ENCODE measurements at regions not wholly inside any gene's neighbourhood (a gene's known extent, or its start where the extent isn't known, plus 50 kb on each side); places are given as distances from the start of the nearest gene placed in this dataset.

DNA sequence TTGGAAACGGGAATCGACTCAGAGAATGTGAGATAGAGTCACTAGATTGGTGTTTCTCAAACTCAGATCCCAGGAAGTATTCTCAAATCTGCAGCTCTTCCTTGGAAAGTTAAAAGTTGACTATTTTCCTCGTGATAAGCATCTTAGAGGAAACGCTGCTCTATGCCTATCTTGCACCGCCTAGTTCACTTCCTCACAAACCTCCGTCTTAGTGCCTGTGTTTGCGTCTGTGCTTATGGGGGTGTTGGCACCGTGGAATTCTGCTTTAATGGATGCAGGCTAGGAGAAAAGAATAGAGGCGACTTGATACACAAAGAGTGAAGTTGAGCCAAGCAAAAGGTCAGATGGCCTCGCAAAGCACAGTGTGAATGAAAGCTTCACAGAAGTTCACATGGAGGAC lies 255.3 kb upstream of the ID2 start:
- Histone ChIP-seq H3K36me3 (ENCODE audit: control insufficient read depth, insufficient read depth, low read length) (no peaks in the 10 kb centered on the region), H3K27me3 (replicated peaks; ENCODE audit: control insufficient read depth, insufficient read depth, low read length) (no peaks in the 10 kb centered on the region), H3K9me3 (no peaks in the 10 kb centered on the region), H3K4me1 (no peaks in the 10 kb centered on the region), H3K4me3 (ENCODE audit: low read depth, low read length) (no peak overlapping the region)
- no peak for DNase-seq
- Mint-ChIP-seq H3K27ac (ENCODE audit: unreplicated experiment) (no peak overlapping the region), H3K4me1 (ENCODE audit: low read depth, unreplicated experiment) (no peaks in the 10 kb centered on the region), H3K4me3 (ENCODE audit: unreplicated experiment) (no peak overlapping the region), H3K27me3 (ENCODE audit: insufficient read depth, unreplicated experiment) (no peaks in the 10 kb centered on the region), H3K36me3 (ENCODE audit: insufficient read depth, unreplicated experiment) (no peaks in the 10 kb centered on the region), H3K9me3 (ENCODE audit: unreplicated experiment) (peaks cover 10% of the 10 kb centered on the region)
- ChIA-PET POLR2A (no interaction called here), CTCF (no interaction called here)
- TF ChIP-seq, protein P1, sequence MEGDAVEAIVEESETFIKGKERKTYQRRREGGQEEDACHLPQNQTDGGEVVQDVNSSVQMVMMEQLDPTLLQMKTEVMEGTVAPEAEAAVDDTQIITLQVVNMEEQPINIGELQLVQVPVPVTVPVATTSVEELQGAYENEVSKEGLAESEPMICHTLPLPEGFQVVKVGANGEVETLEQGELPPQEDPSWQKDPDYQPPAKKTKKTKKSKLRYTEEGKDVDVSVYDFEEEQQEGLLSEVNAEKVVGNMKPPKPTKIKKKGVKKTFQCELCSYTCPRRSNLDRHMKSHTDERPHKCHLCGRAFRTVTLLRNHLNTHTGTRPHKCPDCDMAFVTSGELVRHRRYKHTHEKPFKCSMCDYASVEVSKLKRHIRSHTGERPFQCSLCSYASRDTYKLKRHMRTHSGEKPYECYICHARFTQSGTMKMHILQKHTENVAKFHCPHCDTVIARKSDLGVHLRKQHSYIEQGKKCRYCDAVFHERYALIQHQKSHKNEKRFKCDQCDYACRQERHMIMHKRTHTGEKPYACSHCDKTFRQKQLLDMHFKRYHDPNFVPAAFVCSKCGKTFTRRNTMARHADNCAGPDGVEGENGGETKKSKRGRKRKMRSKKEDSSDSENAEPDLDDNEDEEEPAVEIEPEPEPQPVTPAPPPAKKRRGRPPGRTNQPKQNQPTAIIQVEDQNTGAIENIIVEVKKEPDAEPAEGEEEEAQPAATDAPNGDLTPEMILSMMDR (IDR thresholded peaks at IDR 0.05; ENCODE audit: insufficient read depth in 1 of 2, low read depth in 1 of 2, low read length in 1 of 2, severe bottlenecking in 1 of 2, unreplicated experiment in 1 of 2) = no peak
- intact Hi-C loops (cut with micrococcal nuclease; ENCODE audit: unreplicated experiment) = no loop called here
- no TSS peak for BruUV-seq (replicated peaks)

DNA sequence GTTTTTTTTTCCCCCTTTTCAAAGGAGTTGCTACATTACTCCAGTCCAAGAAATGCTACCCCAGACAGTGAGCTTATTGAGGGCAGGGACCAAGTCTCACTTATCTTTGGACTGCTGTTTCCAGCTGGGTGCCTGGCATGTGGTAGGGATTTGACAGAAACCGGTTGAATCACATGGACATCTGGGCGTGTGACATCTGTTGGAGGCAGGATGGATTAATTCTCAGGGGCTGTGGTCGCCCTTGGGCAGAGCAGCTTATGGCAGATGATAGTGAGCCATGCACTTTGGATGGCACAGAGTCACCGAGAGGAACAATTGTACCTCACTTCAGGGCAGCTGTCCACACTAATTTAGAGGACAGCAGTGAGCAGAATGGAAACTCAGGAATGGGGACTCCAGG lies 254.6 kb upstream of the ID2 start:
- intact Hi-C loops (cut with micrococcal nuclease; ENCODE audit: unreplicated experiment) = no loop called here
- H3K27ac Mint-ChIP-seq (ENCODE audit: unreplicated experiment) = no peak overlapping the region
- no peaks in the 10 kb centered on the region for H3K27me3 Mint-ChIP-seq (ENCODE audit: insufficient read depth, unreplicated experiment)
- Histone ChIP-seq H3K4me1 (no peaks in the 10 kb centered on the region), H3K36me3 (ENCODE audit: control insufficient read depth, insufficient read depth, low read length) (no peaks in the 10 kb centered on the region), H3K9me3 (no peaks in the 10 kb centered on the region), H3K27me3 (replicated peaks; ENCODE audit: control insufficient read depth, insufficient read depth, low read length) (no peaks in the 10 kb centered on the region), H3K4me3 (ENCODE audit: low read depth, low read length) (no peak overlapping the region)
- H3K36me3 Mint-ChIP-seq (ENCODE audit: insufficient read depth, unreplicated experiment) = no peaks in the 10 kb centered on the region
- no peak overlapping the region for H3K4me3 Mint-ChIP-seq (ENCODE audit: unreplicated experiment)
- CTCF ChIA-PET = interaction anchor here (0.6 kb wide), 1 partner anchor 640 kb away, joined by 3 read pairs; no protein-coding TSS in a partner anchor
- BruUV-seq (replicated peaks) = no TSS peak
- H3K4me1 Mint-ChIP-seq (ENCODE audit: low read depth, unreplicated experiment) = no peaks in the 10 kb centered on the region
- TF ChIP-seq, protein P1 (IDR thresholded peaks at IDR 0.05; ENCODE audit: insufficient read depth in 1 of 2, low read depth in 1 of 2, low read length in 1 of 2, severe bottlenecking in 1 of 2, unreplicated experiment in 1 of 2) = no peak
- POLR2A ChIA-PET = no interaction called here
- no peak for DNase-seq
- H3K9me3 Mint-ChIP-seq (ENCODE audit: unreplicated experiment) = peaks cover 10% of the 10 kb centered on the region

DNA sequence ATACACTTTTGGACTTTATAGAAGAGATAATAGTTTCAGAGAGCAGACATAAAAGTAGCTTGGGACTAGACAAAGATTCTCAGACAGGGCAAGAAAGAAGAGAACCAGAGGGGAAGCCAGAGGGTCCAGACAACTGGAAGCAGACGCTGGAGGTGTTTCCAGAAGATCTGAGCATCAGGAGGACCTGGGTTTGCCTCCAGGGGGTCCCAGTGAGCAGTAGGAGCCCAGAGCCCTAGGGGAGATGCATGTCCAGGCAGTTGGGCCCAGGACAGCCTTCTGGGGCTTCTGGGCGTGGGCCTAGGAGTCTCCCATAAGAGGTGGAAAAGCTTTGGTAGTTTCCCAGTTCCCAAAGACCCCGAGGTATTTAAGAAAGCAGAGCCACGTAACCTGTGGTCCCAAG lies 251.2 kb upstream of the ID2 start:
- no peaks in the 10 kb centered on the region for H3K36me3 ChIP-seq (ENCODE audit: control insufficient read depth, insufficient read depth, low read length)
- POLR2A ChIA-PET = interaction anchor here (0.6 kb wide), 1 partner anchor 251 kb away, joined by 3 read pairs; the partner anchor contains the start of gene ID2
- Mint-ChIP-seq H3K4me1 (ENCODE audit: low read depth, unreplicated experiment) (no peaks in the 10 kb centered on the region), H3K4me3 (ENCODE audit: unreplicated experiment) (no peak overlapping the region), H3K9me3 (ENCODE audit: unreplicated experiment) (peaks cover 10% of the 10 kb centered on the region), H3K36me3 (ENCODE audit: insufficient read depth, unreplicated experiment) (no peaks in the 10 kb centered on the region), H3K27me3 (ENCODE audit: insufficient read depth, unreplicated experiment) (no peaks in the 10 kb centered on the region), H3K27ac (ENCODE audit: unreplicated experiment) (no peak overlapping the region)
- H3K4me3 ChIP-seq (ENCODE audit: low read depth, low read length) = no peak overlapping the region
- DNase-seq = peak in 1 of 2 experiments; percentile 21
- H3K27me3 ChIP-seq (replicated peaks; ENCODE audit: control insufficient read depth, insufficient read depth, low read length) = no peaks in the 10 kb centered on the region
- no TSS peak for BruUV-seq (replicated peaks)
- TF ChIP-seq, protein P1 (IDR thresholded peaks at IDR 0.05; ENCODE audit: insufficient read depth in 1 of 2, low read depth in 1 of 2, low read length in 1 of 2, severe bottlenecking in 1 of 2, unreplicated experiment in 1 of 2) = peak; percentile 10 to 19
- no peaks in the 10 kb centered on the region for H3K9me3 ChIP-seq
- H3K4me1 ChIP-seq = no peaks in the 10 kb centered on the region
- CTCF ChIA-PET = no interaction called here
- intact Hi-C loops (cut with micrococcal nuclease; ENCODE audit: unreplicated experiment) = no loop called here

All from Caco-2 (cell line).